PC-3 (cell line): ENCODE measurements at regions not wholly inside any gene's neighbourhood (a gene's known extent, or its start where the extent isn't known, plus 50 kb on each side); places are given as distances from the start of the nearest gene placed in this dataset.
"Not testable (repeated sequence)": the region's sequence is repeated elsewhere in the genome, so short reads cannot be mapped to it uniquely, and the experiment has no call there.

ENCODE experiments used
- ATAC-seq: fragments of 200-7000 bp; cut with Tn5 transposase; 2 replicates; pipeline ENCODE4 v1.9.1; 2020; ENCODE audit warnings: mild to moderate bottlenecking, moderate library complexity
- BruUV-seq: library from RNA; stranded (reverse); fragments of 400-500 nt; replicated peaks from 2 replicates; lab custom pipeline; 2021; lab: Mats Ljungman, UMichigan
- CTCF ChIA-PET: fragments of 300-600 bp; sonication (Branson Sonifier 250); formaldehyde crosslinking; loops from one replicate; lab custom pipeline; 2022; ENCODE audit warnings: antibody characterized with exemption; lab: Charles Lee
- POLR2A ChIA-PET: fragments of 300-600 bp; sonication (Branson Sonifier 250); formaldehyde crosslinking; loops from one replicate; lab custom pipeline; 2022; ENCODE audit warnings: antibody characterized with exemption; ENCODE audit not compliant: unreplicated experiment; lab: Charles Lee
- DNase-seq: peaks from one replicate; pipeline ENCODE4 v3.0.0-alpha.2; 2015
- H2AFZ ChIP-seq: fragments of 300-600 bp; sonication (generic); 2 replicates; pipeline ENCODE4 v1.6.0; 2016; ENCODE audit warnings: antibody characterized with exemption, low read length
- H3F3A ChIP-seq: fragments of 300-600 bp; sonication (generic); one replicate; pipeline ENCODE4 v1.6.0; 2017; ENCODE audit warnings: antibody characterized with exemption, low read length, control low read depth, mild to moderate bottlenecking; ENCODE audit not compliant: unreplicated experiment
- H3K27ac ChIP-seq: fragments of 300-600 bp; sonication (generic); 2 replicates; pipeline ENCODE4 v1.5.1; 2016; ENCODE audit warnings: mild to moderate bottlenecking, low read length
- H3K27me3 ChIP-seq: fragments of 300-600 bp; sonication (generic); 2 replicates; pipeline ENCODE4 v1.6.1; 2016; ENCODE audit warnings: low read length, mixed read lengths
- H3K36me3 ChIP-seq: fragments of 300-600 bp; sonication (generic); 2 replicates; pipeline ENCODE4 v1.6.1; 2016; ENCODE audit warnings: low read depth, mixed run types, low read length, mixed read lengths
- H3K4me1 ChIP-seq: fragments of 300-600 bp; sonication (generic); 2 replicates; pipeline ENCODE4 v1.5.1; 2016; ENCODE audit warnings: low read length; ENCODE audit not compliant: insufficient read depth
- H3K4me2 ChIP-seq: fragments of 300-600 bp; sonication (generic); 2 replicates; pipeline ENCODE4 v1.6.0; 2016; ENCODE audit warnings: low read length
- H3K4me3 ChIP-seq: fragments of 300-600 bp; sonication (generic); 2 replicates; pipeline ENCODE4 v1.5.1; 2016; ENCODE audit warnings: mild to moderate bottlenecking, low read length, mixed read lengths
- H3K79me2 ChIP-seq: fragments of 300-600 bp; sonication (generic); 2 replicates; pipeline ENCODE4 v1.6.1; 2017; ENCODE audit warnings: low read length, mixed read lengths
- H3K9ac ChIP-seq: fragments of 300-600 bp; sonication (generic); 2 replicates; pipeline ENCODE4 v1.6.0; 2016; ENCODE audit warnings: mild to moderate bottlenecking, low read length
- H3K9me2 ChIP-seq: fragments of 300-600 bp; sonication (generic); replicated peaks from 2 replicates; pipeline ENCODE4 v1.6.1; 2016; ENCODE audit warnings: mixed run types, low read length, mixed read lengths
- H3K9me3 ChIP-seq: fragments of 300-600 bp; sonication (generic); 2 replicates; pipeline ENCODE4 v1.6.1; 2016; ENCODE audit warnings: low read length, mixed read lengths
- H4K20me1 ChIP-seq: fragments of 300-600 bp; sonication (generic); 2 replicates; pipeline ENCODE4 v1.6.1; 2016; ENCODE audit warnings: low read length, mixed read lengths
- EZH2 ChIP-seq: fragments of 300-600 bp; sonication (generic); IDR thresholded peaks from one replicate; pipeline ENCODE4 v1.6.1; 2017; ENCODE audit warnings: antibody characterized with exemption, mild to moderate bottlenecking, low read length; ENCODE audit not compliant: unreplicated experiment
- EZH2phosphoT487 ChIP-seq: fragments of 300-600 bp; sonication (generic); IDR thresholded peaks from 2 replicates; pipeline ENCODE4 v1.6.1; 2018; ENCODE audit warnings: mild to moderate bottlenecking, antibody characterized with exemption, low read length, borderline replicate concordance
- intact Hi-C: fragments of 100-400 bp; cut with micrococcal nuclease; formaldehyde crosslinking; loops from 2 replicates; pipeline ENCODE4 v1.9.0; 2023
- TF ChIP-seq, protein P1 (sequence below): fragments of 300-600 bp; sonication (generic); conservative IDR thresholded peaks from 2 replicates; pipeline ENCODE4 v1.5.1; 2017; ENCODE audit warnings: antibody characterized with exemption, low read depth, mild to moderate bottlenecking, low read length

DNA sequence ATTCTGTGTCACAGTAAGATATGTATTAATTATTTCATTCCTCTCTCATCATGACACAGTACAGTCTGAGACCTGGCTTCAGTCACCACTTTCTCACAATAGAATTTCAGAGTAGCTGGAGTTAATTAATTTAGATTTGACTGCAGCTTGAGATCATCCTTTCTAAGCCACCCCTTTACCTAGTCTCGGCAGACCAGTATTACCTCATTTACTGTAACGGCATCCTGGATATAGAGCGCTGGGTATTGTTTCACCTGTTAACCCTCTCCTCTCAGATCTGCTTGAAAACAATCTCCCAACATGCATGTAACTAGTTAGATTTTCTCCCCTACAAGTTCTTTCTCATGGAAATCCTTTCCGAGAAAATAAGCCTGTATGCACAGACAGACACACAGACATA, 1057.5 kb downstream of the GATA3 start:
- H3K9ac ChIP-seq = no peak overlapping the region
- no peak overlapping the region for H3K4me3 ChIP-seq
- no peak for ATAC-seq
- POLR2A ChIA-PET = no interaction called here
- TF ChIP-seq EZH2 (no peak), EZH2phosphoT487 (no peak)
- TF ChIP-seq, protein P1, sequence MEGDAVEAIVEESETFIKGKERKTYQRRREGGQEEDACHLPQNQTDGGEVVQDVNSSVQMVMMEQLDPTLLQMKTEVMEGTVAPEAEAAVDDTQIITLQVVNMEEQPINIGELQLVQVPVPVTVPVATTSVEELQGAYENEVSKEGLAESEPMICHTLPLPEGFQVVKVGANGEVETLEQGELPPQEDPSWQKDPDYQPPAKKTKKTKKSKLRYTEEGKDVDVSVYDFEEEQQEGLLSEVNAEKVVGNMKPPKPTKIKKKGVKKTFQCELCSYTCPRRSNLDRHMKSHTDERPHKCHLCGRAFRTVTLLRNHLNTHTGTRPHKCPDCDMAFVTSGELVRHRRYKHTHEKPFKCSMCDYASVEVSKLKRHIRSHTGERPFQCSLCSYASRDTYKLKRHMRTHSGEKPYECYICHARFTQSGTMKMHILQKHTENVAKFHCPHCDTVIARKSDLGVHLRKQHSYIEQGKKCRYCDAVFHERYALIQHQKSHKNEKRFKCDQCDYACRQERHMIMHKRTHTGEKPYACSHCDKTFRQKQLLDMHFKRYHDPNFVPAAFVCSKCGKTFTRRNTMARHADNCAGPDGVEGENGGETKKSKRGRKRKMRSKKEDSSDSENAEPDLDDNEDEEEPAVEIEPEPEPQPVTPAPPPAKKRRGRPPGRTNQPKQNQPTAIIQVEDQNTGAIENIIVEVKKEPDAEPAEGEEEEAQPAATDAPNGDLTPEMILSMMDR = no peak
- no peak overlapping the region for H3K27ac ChIP-seq
- H3K9me3 ChIP-seq = no peaks in the 10 kb centered on the region
- no peaks in the 10 kb centered on the region for H3K9me2 ChIP-seq
- no peaks in the 10 kb centered on the region for H3K4me1 ChIP-seq
- H3K27me3 ChIP-seq = peaks cover 23% of the 10 kb centered on the region
- no peaks in the 10 kb centered on the region for H3K79me2 ChIP-seq
- H3K4me2 ChIP-seq = no peak overlapping the region
- CTCF ChIA-PET = no interaction called here
- intact Hi-C loops = no loop called here
- no peaks in the 10 kb centered on the region for H4K20me1 ChIP-seq
- no peak overlapping the region for H2AFZ ChIP-seq
- BruUV-seq = no TSS peak
- no peaks in the 10 kb centered on the region for H3K36me3 ChIP-seq
- DNase-seq = no peak
- no peaks in the 10 kb centered on the region for H3F3A ChIP-seq

DNA sequence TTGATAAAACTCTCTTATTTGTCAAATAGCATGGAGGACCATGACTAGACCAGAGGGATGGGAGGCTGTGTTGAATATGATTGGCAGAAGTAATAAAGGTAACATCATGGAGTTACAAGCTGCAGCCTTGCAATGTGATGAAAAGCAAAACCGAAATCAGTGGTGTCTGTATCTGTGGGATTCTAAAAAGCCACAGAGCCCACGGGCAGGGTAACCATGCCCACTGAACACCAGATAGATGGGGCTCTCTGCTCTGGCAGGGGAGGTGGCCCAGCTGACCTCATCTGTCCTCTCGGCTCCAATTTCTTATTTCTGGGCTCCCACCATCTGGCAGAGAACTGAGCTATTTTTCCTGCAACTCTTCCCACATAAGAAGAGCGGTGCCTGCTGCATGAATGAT, 1072.2 kb downstream of the GATA3 start:
- no peaks in the 10 kb centered on the region for H3K9me3 ChIP-seq

DNA sequence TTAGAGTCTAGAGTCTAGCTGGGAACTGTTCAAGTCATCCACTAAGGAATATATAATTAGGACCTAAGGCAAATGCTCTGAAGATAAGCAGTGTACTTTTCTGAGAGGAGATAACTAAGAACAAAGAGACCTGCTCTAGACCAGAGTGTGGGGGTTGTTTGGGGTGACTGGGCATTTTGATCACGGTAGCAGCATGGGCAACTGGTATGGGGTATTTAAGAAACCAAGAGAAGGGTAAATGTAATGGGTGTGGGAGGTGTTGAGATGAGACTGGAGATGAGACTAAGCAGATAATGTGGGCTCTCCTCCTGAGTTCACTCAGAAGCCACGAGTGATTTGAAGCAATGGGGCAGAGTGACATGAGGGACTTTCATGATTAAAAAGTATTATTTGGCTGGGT, 1082.9 kb downstream of the GATA3 start:
- BruUV-seq = no TSS peak
- ATAC-seq (no peak), DNase-seq (no peak)
- Histone ChIP-seq H3K36me3 (no peaks in the 10 kb centered on the region), H3K4me1 (no peaks in the 10 kb centered on the region), H3K9me2 (no peaks in the 10 kb centered on the region), H3K9me3 (no peaks in the 10 kb centered on the region), H4K20me1 (no peaks in the 10 kb centered on the region), H3K4me3 (no peak overlapping the region), H3K27ac (no peak overlapping the region), H3K4me2 (no peak overlapping the region), H3K9ac (no peak overlapping the region), H2AFZ (no peak overlapping the region), H3K27me3 (peaks cover 11% of the 10 kb centered on the region; the same call in 1 of the 2 replicates), H3K79me2 (no peaks in the 10 kb centered on the region), H3F3A (no peaks in the 10 kb centered on the region)
- TF ChIP-seq EZH2 (no peak), EZH2phosphoT487 (no peak)
- TF ChIP-seq, protein P1 = no peak
- CTCF ChIA-PET = no interaction called here
- POLR2A ChIA-PET = no interaction called here
- intact Hi-C loops = no loop called here

More for the DNA sequence above, 1072.2 kb downstream of the GATA3 start:
- POLR2A ChIA-PET = no interaction called here
- Histone ChIP-seq H3K4me2 (no peak overlapping the region), H3K27ac (no peak overlapping the region), H3K9me2 (no peaks in the 10 kb centered on the region), H3K79me2 (no peaks in the 10 kb centered on the region), H3K27me3 (peaks cover 28% of the 10 kb centered on the region), H3K4me3 (no peak overlapping the region), H2AFZ (no peak overlapping the region), H3F3A (no peaks in the 10 kb centered on the region), H3K36me3 (no peaks in the 10 kb centered on the region), H3K4me1 (no peaks in the 10 kb centered on the region), H4K20me1 (no peaks in the 10 kb centered on the region), H3K9ac (no peak overlapping the region)
- no peak for DNase-seq
- intact Hi-C loops = no loop called here
- TF ChIP-seq, protein P1 = no peak
- no peak for TF ChIP-seq EZH2
- TF ChIP-seq EZH2phosphoT487 = no peak
- CTCF ChIA-PET = no interaction called here
- no TSS peak for BruUV-seq
- no peak for ATAC-seq

- BruUV-seq, ATAC-seq, H3K79me2 ChIP-seq, intact Hi-C loops, H4K20me1 ChIP-seq, H3K4me3 ChIP-seq, H3K4me2 ChIP-seq, H3K4me1 ChIP-seq, CTCF ChIA-PET, DNase-seq, H3F3A ChIP-seq, H2AFZ ChIP-seq, POLR2A ChIA-PET, H3K9ac ChIP-seq, H3K27ac ChIP-seq, H3K36me3 ChIP-seq, H3K9me2 ChIP-seq, H3K9me3 ChIP-seq: not testable (repeated sequence)
- peaks cover 15% of the 10 kb centered on the region; the same call in 1 of the 2 replicates for H3K27me3 ChIP-seq
These were observed 1084.3 kb downstream of the GATA3 start for GRCh38 chr10:9138829-9139228.
